Activated T-cell treated with anti-CD3 and anti-CD28 coated beads, Interleukin-2, amount 50 U/mL, for 24 hours (primary cell): ENCODE measurements at regions not wholly inside any gene's neighbourhood (a gene's known extent, or its start where the extent isn't known, plus 50 kb on each side); places are given as distances from the start of the nearest gene placed in this dataset.
"Not testable (repeated sequence)": the region's sequence is repeated elsewhere in the genome, so short reads cannot be mapped to it uniquely, and the experiment has no call there.

ENCODE experiments used
- DNase-seq: peaks from one replicate; pipeline ENCODE4 v3.0.0-alpha.2; 2020
- H3K27ac Mint-ChIP-seq: 2 replicates; pipeline ENCODE4 v1.8.0; 2020; ENCODE audit warnings: mild to moderate bottlenecking, mixed read lengths
- H3K27me3 Mint-ChIP-seq: 2 replicates; pipeline ENCODE4 v1.8.0; 2020; ENCODE audit warnings: mixed read lengths
- H3K36me3 Mint-ChIP-seq: 2 replicates; pipeline ENCODE4 v1.8.0; 2020; ENCODE audit warnings: low read depth, mixed read lengths
- H3K4me1 Mint-ChIP-seq: 2 replicates; pipeline ENCODE4 v1.8.0; 2020; ENCODE audit warnings: low read depth, mixed read lengths
- H3K4me3 Mint-ChIP-seq: 2 replicates; pipeline ENCODE4 v1.8.0; 2020; ENCODE audit warnings: mild to moderate bottlenecking, moderate library complexity, mixed read lengths
- H3K9me3 Mint-ChIP-seq: 2 replicates; pipeline ENCODE4 v1.8.0; 2020; ENCODE audit warnings: mixed read lengths

DNA sequence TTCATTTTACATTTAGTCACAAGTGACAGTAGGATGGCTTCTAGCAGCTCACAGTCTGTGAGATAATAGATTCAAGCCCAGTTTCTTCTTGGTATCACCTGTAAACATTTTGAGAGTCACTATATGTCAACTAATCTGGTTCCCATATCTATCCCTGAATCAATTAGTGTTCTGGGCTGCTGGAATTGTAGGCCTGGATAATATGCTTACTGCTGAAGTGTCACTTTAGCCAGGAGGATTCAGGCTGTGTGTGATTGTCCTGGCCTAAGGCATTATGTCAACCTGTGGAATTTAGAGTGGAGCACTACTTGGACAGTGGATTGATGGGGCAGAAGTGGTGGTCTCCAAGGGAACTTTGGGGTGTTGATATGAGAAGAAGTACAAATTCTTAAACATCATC, 1071.8 kb upstream of the CITED2 start:
- no peaks in the 10 kb centered on the region for H3K27me3 Mint-ChIP-seq
- no peaks in the 10 kb centered on the region for H3K4me1 Mint-ChIP-seq
- DNase-seq: no peak
- no peak overlapping the region for H3K4me3 Mint-ChIP-seq
- H3K9me3 Mint-ChIP-seq: no peaks in the 10 kb centered on the region
- H3K27ac Mint-ChIP-seq: no peak overlapping the region
- no peaks in the 10 kb centered on the region for H3K36me3 Mint-ChIP-seq

DNA sequence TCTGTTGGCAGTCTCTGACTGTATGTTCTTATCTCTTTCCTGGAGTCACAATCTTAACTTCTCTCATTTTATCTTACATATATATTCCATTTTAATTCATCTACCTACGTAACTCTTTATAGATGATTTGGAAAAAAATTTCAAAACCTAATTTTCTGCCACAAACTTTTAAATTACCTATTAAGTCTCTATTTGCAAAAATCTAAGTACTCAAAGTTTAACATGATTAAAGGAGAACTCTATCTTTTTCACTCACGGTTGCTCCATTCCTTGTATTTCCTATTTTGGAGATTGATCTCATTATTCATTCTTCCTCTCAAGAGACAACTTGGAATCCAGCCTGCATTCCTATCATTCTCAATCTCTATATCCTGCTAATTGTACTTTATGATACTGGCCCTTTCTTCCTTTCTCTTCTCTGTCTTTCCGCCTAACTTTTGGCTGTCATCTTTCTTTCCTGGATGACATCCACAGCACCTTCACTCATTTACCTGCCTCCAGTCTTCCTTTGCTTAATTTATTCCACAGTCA, 1071.1 kb upstream of the CITED2 start:
- Mint-ChIP-seq H3K9me3 (no peaks in the 10 kb centered on the region), H3K36me3 (no peaks in the 10 kb centered on the region)

DNA sequence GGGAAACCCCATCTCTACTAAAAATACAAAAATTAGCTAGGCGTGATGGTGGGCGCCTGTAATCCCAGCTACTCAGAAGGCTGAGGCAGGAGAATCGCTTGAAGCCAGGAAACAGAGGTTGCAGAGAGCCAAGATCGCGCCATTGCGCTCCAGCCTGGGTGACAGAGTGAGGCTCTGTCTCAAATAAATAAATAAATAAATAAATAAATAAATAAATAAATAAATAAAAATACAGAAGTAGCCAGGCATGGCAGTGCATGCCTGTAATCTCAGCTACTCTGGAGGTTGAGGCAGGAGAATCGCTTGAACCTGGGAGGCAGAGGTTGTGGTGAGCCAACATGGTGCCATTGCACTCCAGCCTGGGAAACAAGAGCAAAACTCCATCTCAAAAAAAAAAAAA, 1068.7 kb upstream of the CITED2 start:
- not testable (repeated sequence) for H3K4me1 Mint-ChIP-seq

More for the DNA sequence above, 1071.1 kb upstream of the CITED2 start:
- no peaks in the 10 kb centered on the region for H3K4me1 Mint-ChIP-seq
- DNase-seq: no peak
- H3K4me3 Mint-ChIP-seq: no peak overlapping the region
- H3K27ac Mint-ChIP-seq: no peak overlapping the region
- H3K27me3 Mint-ChIP-seq: no peaks in the 10 kb centered on the region

DNA sequence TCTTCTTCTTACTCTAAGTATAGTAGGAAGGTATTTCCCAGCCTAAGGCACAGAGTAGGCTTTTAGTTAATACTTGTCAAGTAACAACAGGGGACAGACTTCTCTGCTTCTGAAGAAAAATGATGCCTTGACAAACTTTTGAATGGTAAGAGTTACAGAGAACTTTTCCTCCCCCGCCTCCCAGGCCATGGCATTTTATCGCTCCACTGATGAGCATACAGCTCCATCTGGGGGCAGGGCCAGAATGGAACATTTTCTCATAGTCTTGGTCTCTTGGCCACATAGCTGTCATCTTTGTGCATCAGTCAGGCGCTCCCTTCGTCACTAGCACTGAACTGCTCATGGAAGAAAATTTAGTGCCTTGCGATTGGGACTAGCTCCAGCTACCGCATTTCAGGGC, 1066.8 kb upstream of the CITED2 start:
- DNase-seq: no peak
- no peaks in the 10 kb centered on the region for H3K9me3 Mint-ChIP-seq
- no peaks in the 10 kb centered on the region for H3K36me3 Mint-ChIP-seq
- no peaks in the 10 kb centered on the region for H3K4me1 Mint-ChIP-seq
- no peak overlapping the region for H3K4me3 Mint-ChIP-seq
- no peak overlapping the region for H3K27ac Mint-ChIP-seq
- peaks cover 3% of the 10 kb centered on the region for H3K27me3 Mint-ChIP-seq

More for the DNA sequence above, 1068.7 kb upstream of the CITED2 start:
- not testable (repeated sequence) for H3K9me3 Mint-ChIP-seq, H3K4me3 Mint-ChIP-seq, H3K36me3 Mint-ChIP-seq, DNase-seq, H3K27me3 Mint-ChIP-seq, H3K27ac Mint-ChIP-seq

DNA sequence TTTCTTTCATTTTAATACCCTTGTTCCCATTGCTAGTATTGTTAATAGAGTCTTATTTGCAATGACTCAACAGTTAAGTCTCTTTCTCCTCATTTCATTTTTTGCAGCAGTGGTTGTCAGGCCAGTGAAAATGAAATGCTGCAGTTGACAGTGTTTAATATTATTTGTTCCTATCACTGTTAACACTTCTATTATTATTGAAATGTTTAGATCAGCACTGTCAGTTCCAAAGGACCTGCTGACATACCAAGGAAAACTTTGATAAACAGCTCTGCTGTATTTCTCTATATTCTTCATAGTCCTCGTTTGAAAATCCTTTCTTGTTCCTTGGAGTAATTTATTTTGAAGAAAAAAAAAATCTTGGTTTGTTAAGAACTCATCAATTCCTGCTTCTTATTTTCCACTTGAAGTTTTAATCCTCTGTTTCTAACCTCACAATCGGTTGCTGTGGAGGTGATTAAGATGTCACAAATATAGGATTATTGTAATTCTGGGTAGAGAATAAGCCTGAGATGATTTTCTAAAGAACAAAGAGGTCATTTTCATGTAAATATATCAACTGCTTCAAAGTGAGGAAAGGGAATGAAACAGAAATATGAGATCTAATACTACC, 1065.9 kb upstream of the CITED2 start:
- H3K36me3 Mint-ChIP-seq: no peaks in the 10 kb centered on the region
- no peaks in the 10 kb centered on the region for H3K4me1 Mint-ChIP-seq
- no peak overlapping the region for H3K4me3 Mint-ChIP-seq

DNA sequence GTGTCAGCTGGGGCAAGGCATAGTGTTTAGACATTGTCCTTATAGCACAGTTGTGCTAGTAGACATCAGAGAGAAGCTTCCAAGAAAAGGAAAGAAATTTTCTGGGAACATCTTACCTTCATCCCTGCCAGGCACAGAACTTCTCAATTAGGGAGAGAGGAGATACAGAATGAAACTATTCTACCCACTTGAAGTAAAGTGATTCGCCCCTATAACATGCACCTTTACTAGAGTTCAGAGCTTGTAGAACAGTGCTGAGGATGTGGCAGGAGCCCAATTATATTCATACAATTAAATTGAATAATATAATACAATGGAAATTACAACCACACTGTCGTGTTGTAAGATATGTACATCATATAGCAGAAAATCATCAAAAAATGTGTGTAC, 1063.9 kb upstream of the CITED2 start:
- no peak overlapping the region for H3K4me3 Mint-ChIP-seq
- no peak overlapping the region for H3K27ac Mint-ChIP-seq
- no peaks in the 10 kb centered on the region for H3K36me3 Mint-ChIP-seq
- no peaks in the 10 kb centered on the region for H3K9me3 Mint-ChIP-seq
- DNase-seq: no peak
- H3K27me3 Mint-ChIP-seq: peaks cover 6% of the 10 kb centered on the region
- no peaks in the 10 kb centered on the region for H3K4me1 Mint-ChIP-seq

More for the DNA sequence above, 1065.9 kb upstream of the CITED2 start:
- H3K27ac Mint-ChIP-seq: no peak overlapping the region
- H3K27me3 Mint-ChIP-seq: peaks cover 3% of the 10 kb centered on the region
- no peaks in the 10 kb centered on the region for H3K9me3 Mint-ChIP-seq
- no peak for DNase-seq

DNA sequence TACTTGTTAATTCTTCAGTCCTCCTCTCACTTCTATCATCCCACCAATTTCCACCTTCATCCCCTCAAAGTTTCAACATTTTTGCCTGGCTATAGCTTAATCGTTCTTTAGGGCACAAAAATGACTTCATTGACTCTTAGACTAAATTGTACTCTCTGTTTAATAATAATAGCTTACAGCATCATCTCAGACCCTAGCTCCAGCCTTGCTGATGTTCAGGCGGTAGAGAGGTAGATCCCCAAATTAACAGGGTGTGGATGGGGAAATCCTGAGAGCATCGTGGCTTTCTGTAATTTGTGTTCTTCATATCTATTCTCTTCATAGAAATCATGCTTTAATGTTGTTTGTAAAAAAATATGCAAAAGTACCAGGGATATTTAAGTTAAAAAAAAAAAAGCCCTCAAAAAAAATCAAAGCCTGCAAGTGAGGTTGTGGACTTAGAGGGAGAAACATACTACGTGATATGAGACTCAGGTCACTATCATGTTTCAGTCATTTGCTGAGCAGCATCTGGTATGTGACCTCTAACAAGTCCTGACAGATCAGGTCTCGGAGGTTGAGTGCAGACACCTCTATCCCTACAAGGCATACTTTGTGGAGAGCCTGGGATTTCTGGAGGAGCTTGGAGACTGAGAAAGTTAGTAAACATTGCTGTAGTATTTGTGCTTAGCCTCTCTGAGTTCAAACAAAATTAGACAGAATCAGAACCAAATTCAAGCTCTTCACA, 1063.3 kb upstream of the CITED2 start:
- Mint-ChIP-seq H3K27me3 (peaks cover 6% of the 10 kb centered on the region), H3K4me1 (no peaks in the 10 kb centered on the region), H3K27ac (no peak overlapping the region), H3K4me3 (no peak overlapping the region), H3K9me3 (no peaks in the 10 kb centered on the region), H3K36me3 (no peaks in the 10 kb centered on the region)
- DNase-seq: no peak

DNA sequence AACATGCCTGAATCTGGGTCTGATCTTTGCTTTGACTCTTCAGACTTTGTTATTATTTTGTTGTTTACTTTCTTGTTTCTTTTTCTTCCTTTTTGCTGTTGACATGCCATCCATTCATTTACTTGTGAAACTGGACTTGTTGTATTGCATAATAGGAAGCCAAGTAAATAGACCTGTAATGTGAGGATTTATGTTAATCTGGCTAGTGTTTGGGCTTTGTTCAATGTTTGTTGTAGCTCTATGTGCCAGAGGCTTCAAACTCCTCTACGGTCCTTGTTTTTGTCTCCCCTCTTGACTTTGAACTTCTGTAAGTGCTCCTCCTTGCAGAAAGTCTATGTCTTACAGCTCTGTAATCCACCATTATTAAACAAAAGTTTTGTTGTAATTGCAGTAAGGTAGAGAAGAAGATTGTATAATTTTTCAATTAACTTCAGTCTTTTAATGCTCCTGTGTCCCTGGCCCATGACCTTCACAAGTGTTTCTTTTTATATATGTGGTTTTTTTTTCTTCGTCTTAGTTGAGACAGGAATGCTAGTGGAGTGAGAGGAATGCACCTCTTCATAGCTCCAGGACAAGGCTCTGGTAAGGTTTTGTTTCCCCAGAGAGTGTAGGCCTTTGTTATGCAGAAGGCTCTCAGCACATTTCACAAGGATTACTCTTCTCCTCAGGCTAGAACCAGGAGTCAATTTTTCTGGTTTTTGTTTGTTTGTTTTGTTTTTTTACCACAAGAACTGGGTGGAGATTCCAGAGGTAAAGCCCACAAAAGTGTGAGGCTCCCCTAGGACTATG, 1061.8 kb upstream of the CITED2 start:
- Mint-ChIP-seq H3K4me1 (no peaks in the 10 kb centered on the region), H3K27me3 (peaks cover 6% of the 10 kb centered on the region), H3K36me3 (no peaks in the 10 kb centered on the region), H3K9me3 (no peaks in the 10 kb centered on the region), H3K4me3 (no peak overlapping the region), H3K27ac (no peak overlapping the region)
- no peak for DNase-seq

DNA sequence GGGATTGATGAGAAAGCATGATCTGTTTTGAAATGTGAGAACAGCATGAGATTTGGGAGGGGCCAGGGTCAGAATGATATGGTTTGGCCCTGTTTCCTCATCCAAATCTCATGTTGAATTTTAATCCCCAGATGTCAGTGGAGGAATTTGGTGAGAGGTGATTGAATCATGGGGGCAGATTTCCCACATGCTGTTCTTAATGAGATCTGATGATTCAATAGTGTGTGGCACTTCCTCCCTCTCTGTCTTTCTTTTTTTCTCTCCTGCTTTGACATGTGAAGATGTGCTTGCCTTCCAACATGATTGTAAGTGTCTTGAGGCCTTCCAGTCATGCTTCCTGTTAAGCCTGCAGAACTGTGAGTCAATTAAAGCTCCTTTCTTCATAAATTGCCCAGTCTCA, 1060.3 kb upstream of the CITED2 start:
- DNase-seq: no peak
- Mint-ChIP-seq H3K4me1 (no peaks in the 10 kb centered on the region), H3K27me3 (peaks cover 6% of the 10 kb centered on the region), H3K36me3 (no peaks in the 10 kb centered on the region), H3K27ac (no peak overlapping the region), H3K4me3 (no peak overlapping the region), H3K9me3 (no peaks in the 10 kb centered on the region)

DNA sequence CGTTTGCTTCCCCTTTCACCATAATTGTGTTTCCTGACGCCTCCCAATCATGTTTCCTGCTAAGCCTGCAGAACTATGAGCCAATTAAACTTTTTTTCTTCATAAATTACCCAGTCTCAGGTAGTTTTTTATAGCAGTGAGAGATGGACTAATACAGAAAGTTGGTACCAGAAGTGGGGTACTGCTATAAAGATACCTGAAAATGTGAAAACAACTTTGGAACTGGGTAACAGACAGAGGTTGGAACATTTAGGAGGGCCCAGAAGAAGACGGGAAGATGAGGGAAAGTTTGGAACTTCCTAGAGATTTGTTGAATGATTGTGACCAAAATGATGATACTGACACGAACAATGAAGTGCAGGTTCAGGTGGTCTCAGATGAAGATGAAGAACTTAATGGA, 1058.6 kb upstream of the CITED2 start:
- no peaks in the 10 kb centered on the region for H3K4me1 Mint-ChIP-seq
- no peak for DNase-seq
- no peak overlapping the region for H3K4me3 Mint-ChIP-seq
- peaks cover 6% of the 10 kb centered on the region for H3K27me3 Mint-ChIP-seq
- H3K36me3 Mint-ChIP-seq: no peaks in the 10 kb centered on the region
- no peaks in the 10 kb centered on the region for H3K9me3 Mint-ChIP-seq
- no peak overlapping the region for H3K27ac Mint-ChIP-seq

DNA sequence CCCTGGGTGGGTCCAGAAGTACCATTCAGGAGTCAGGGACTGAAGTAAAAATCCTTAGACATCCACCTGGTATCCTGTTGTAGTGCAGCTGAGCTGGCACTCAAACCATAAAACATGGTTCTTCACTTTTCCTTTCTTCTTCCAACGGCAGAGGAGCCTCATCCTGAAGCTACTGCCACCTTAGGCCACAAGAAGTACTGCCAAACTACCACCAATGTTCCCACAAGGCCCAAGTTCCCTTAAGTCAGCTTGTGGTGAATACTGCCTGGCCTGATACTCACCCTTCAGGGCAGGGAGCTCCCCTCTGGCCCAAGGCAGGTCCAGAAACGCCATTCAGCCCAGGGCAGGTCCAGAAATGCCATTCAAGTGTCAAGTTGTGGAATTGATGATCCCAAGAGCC, 1053.4 kb upstream of the CITED2 start:
- H3K9me3 Mint-ChIP-seq: no peaks in the 10 kb centered on the region
- H3K27me3 Mint-ChIP-seq: no peaks in the 10 kb centered on the region
- H3K36me3 Mint-ChIP-seq: no peaks in the 10 kb centered on the region
- no peak for DNase-seq
- no peak overlapping the region for H3K27ac Mint-ChIP-seq
- H3K4me3 Mint-ChIP-seq: no peak overlapping the region
- H3K4me1 Mint-ChIP-seq: no peaks in the 10 kb centered on the region

DNA sequence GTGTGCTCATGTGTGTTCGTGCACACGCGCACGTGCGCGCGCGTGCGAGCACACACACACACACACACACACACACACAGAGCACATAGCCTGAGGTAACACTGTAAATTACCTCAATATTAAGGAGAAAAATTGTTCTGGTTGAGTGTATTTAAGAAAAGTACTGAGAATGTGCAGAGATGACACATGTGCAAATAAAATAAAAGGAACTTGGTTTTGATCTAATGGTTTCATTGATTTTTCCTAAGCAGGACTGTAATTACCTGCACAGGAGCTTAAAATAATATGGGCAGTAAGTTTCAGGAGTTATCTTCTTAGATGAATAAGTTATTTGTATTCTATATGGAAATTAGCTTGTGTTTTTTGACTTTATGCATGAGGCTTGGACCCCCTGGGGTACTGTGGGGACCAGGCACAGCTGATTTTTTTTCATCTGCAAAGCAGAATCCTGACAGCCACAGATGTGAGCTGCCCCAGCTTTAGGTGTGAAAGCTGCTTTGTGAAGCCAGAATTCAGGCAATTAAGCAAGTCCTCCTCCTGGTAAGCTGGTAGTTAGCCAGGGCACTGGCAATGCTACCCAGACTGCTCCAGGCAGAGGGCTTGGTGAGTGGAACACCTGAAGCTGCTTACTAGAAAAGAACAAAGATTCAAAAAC, 1040.6 kb upstream of the CITED2 start:
- Mint-ChIP-seq H3K9me3 (peaks cover 4% of the 10 kb centered on the region), H3K4me1 (no peaks in the 10 kb centered on the region)

DNA sequence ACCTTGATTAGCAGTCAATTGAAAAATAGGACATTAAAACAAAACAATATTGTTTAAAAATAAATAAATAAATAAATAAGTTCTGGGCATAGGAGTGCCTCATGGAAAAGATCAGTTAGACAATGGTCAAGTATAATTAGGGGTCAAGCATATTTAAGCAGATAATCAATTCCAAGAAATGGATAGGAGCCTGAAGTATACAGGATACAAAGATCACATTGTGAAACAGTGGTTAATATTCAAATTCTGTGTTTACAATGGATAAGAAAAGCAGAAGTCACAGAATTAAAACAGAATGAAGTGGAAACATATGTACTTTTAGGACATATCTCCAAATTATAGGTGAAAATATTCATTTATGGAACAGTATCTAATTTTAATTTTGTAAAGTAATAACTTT, 1028.6 kb upstream of the CITED2 start:
- DNase-seq: no peak
- no peak overlapping the region for H3K27ac Mint-ChIP-seq
- H3K36me3 Mint-ChIP-seq: no peaks in the 10 kb centered on the region
- H3K4me3 Mint-ChIP-seq: no peak overlapping the region
- H3K9me3 Mint-ChIP-seq: peaks cover 3% of the 10 kb centered on the region
- H3K4me1 Mint-ChIP-seq: no peaks in the 10 kb centered on the region
- H3K27me3 Mint-ChIP-seq: peaks cover 4% of the 10 kb centered on the region

More for the DNA sequence above, 1040.6 kb upstream of the CITED2 start:
- H3K27me3 Mint-ChIP-seq: peaks cover 9% of the 10 kb centered on the region
- no peak for DNase-seq
- H3K27ac Mint-ChIP-seq: no peak overlapping the region
- no peak overlapping the region for H3K4me3 Mint-ChIP-seq
- no peaks in the 10 kb centered on the region for H3K36me3 Mint-ChIP-seq

DNA sequence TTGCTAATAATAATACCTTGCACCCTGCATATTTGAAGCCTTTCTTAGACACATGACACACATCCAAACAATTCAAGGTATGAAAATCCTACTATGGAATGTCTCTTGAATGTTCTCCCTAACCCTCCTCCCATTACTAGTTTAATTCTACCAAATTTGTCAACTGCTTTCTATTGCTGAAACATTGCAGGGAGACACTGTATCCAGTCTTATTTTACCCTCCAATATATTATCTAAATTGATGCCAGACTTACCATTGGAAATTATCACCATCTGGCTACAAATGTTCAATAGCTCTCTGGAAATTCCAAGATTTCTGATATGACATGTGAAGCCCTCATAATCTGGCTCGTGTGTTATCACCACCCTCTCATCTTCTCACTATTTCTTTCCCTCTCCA, 1027.3 kb upstream of the CITED2 start:
- Mint-ChIP-seq H3K27me3 (peaks cover 4% of the 10 kb centered on the region), H3K4me3 (no peak overlapping the region), H3K36me3 (no peaks in the 10 kb centered on the region), H3K27ac (no peak overlapping the region), H3K4me1 (no peaks in the 10 kb centered on the region), H3K9me3 (no peaks in the 10 kb centered on the region)
- no peak for DNase-seq
